ENCODE measurements at regions not wholly inside any gene's neighbourhood (a gene's known extent, or its start where the extent isn't known, plus 50 kb on each side); places are given as distances from the start of the nearest gene placed in this dataset.

DNA sequence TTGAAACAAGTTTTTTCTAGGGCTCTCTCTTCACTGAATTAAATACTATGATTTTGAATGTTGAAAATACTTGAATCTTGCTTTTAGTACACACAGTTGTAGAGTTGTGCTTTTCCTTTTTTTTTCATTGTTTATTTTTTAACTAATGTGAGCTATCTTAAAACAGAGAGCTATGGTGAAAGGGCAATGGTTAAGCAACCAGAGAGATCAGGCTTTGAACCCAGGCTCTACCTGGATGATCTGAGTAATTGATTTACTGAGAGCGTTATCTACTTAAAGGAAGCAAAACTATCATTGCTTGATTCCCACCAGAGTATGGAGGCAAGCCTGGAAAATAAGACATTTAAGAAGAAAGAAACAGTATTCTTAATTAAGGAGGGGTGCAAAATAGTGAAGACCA, 138.6 kb downstream of the DUSP6 start:
- TF ChIP-seq, protein P1, sequence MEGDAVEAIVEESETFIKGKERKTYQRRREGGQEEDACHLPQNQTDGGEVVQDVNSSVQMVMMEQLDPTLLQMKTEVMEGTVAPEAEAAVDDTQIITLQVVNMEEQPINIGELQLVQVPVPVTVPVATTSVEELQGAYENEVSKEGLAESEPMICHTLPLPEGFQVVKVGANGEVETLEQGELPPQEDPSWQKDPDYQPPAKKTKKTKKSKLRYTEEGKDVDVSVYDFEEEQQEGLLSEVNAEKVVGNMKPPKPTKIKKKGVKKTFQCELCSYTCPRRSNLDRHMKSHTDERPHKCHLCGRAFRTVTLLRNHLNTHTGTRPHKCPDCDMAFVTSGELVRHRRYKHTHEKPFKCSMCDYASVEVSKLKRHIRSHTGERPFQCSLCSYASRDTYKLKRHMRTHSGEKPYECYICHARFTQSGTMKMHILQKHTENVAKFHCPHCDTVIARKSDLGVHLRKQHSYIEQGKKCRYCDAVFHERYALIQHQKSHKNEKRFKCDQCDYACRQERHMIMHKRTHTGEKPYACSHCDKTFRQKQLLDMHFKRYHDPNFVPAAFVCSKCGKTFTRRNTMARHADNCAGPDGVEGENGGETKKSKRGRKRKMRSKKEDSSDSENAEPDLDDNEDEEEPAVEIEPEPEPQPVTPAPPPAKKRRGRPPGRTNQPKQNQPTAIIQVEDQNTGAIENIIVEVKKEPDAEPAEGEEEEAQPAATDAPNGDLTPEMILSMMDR (IDR thresholded peaks at IDR 0.05; ENCODE audit: extremely low read depth, missing control alignments) = no peak
- no peak for DNase-seq (ENCODE audit: low spot score)

DNA sequence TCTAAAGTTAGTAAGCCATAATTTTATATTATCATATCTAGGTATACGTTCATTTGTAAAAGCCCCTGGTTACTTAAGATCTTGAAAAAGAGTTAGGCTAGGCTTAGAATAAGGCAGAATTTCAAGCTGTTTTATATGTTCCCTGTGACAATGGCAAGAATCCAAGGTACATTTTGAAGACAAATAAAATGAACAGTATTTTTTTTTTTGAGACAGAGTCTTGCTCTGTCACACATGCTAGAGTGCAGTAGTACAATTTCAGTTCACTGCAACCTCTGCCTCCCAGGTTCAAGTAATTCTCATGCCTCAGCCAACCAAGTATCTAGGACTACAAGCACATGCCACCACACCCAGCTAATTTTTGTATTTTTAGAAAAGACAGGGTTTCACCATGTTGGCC, 139.2 kb downstream of the DUSP6 start:
- TF ChIP-seq, protein P1 (IDR thresholded peaks at IDR 0.05; ENCODE audit: extremely low read depth, missing control alignments) = no peak
- DNase-seq (ENCODE audit: low spot score) = no peak

DNA sequence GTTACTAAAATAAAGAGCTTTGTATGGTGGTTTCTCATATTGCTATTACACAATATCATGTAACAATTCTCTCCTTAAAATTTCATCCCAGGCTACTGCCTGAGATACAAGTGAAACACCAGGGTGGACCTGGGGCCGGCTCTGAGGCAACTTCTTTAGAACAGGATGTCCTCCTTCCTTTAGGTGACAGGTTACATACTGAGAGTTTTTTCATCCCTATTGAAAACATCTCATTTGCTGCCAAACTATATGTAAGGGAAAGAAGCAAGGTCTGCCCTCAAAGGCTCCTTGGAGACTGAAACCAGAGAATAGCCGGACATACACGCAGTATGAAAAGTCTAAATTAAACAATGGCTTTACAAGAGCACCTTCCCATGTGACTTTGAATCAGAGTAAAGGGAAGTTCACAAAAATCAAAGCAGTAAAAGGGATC, 139.9 kb downstream of the DUSP6 start:
- TF ChIP-seq, protein P1 (IDR thresholded peaks at IDR 0.05; ENCODE audit: extremely low read depth, missing control alignments) = no peak
- DNase-seq (ENCODE audit: low spot score) = no peak

DNA sequence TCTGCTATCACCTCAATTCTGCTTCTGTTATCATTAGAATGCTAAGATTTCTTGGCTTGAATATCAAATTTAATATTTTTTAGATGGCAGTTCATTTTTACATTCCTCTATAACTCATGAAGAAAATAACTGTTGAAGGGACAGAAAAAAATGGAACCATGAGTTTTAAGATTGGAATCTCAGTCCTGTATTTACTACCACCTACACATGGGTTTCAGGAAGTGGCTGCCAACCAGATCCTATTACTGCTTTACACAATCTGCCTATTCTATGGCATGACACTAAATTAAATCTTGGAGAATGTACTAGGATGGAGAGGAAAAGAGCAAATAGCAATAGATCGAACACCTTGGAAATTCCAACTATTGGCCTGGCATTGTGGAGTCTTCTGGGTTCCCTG, 140.8 kb downstream of the DUSP6 start:
- DNase-seq (ENCODE audit: low spot score) = no peak
- TF ChIP-seq, protein P1 (IDR thresholded peaks at IDR 0.05; ENCODE audit: extremely low read depth, missing control alignments) = no peak

DNA sequence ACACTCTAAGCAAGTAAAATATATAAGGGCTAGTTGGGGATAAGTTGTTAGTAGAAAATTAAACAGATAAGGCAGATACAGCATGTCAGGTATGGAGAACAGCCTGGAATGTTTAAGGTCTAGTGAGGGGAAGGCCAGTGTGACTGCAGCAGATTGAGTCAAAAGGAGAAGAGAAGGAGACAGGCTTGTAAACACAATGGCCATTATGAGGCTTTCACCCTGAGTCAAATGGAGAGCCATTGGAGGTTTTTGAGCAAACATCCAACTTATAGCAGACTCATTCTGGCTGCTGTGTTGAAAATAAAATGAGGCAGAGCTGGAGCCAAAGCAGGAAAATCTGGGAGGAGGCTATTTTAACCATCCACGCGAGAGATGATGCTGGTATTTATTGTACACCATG, 142.0 kb downstream of the DUSP6 start:
- no peak for DNase-seq (ENCODE audit: low spot score)
- TF ChIP-seq, protein P1 (IDR thresholded peaks at IDR 0.05; ENCODE audit: extremely low read depth, missing control alignments) = no peak

DNA sequence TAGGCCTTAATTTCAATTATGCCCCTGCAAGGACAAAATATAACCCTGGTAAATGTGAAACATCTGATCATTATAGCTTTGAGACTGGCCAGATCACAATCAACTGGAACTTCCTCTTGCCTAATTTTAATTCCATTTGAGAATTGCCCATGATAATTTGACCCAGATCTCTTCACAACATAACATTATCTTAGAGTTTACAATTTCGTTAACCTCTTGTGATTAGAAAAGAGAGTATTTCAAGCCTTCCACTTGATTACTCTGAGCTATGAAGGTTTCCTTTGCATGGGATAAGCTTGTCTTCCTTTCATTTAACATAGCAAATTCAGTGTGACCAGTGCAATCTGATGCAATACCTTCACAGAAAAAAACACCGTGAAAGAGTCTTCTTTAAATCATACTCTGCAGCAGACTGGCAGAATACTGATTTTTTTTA, 143.6 kb downstream of the DUSP6 start:
- DNase-seq (ENCODE audit: low spot score) = no peak
- TF ChIP-seq, protein P1 (IDR thresholded peaks at IDR 0.05; ENCODE audit: extremely low read depth, missing control alignments) = no peak

DNA sequence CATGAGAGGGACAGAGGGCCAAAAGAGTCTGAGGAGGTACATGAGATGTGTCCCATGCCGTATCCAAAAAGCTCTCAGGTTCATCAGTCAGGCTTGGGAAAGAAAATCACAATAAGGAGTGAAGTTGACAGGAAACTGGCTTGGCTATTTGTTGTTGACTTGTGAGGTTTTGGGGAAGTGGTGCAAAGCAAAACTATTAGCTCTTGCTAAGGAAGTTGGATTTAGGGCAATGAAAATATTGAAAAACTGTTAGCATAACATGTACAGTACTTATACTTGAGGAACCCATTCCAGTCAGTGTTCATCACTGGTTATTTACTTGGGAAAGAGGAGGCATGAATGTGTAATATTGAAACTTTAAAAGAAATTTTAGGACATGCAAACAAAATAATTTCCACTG, 145.9 kb downstream of the DUSP6 start:
- no peak for DNase-seq (ENCODE audit: low spot score)
- TF ChIP-seq, protein P1 (IDR thresholded peaks at IDR 0.05; ENCODE audit: extremely low read depth, missing control alignments) = no peak

Measured in GM20000 (cell line).